ENCODE measurements at regions not wholly inside any gene's neighbourhood (a gene's known extent, or its start where the extent isn't known, plus 50 kb on each side); places are given as distances from the start of the nearest gene placed in this dataset.

GRCh38 chr5:52073993-52074689 is 690.9 kb downstream of the ISL1 start:
- TF ChIP-seq EZH2 (IDR thresholded peaks at IDR 0.05; ENCODE audit: borderline replicate concordance, low read length) = no peak
- no peak for TF ChIP-seq CTCF (conservative IDR thresholded peaks at IDR 0.05 in 1 of 2, IDR thresholded peaks at IDR 0.05 in 1 of 2; ENCODE audit: extremely low read depth in 1 of 2, insufficient read depth in 1 of 2, low read depth in 1 of 2, low read length in 2 of 2)
